ENCODE measurements at regions not wholly inside any gene's neighbourhood (a gene's known extent, or its start where the extent isn't known, plus 50 kb on each side); places are given as distances from the start of the nearest gene placed in this dataset.

DNA sequence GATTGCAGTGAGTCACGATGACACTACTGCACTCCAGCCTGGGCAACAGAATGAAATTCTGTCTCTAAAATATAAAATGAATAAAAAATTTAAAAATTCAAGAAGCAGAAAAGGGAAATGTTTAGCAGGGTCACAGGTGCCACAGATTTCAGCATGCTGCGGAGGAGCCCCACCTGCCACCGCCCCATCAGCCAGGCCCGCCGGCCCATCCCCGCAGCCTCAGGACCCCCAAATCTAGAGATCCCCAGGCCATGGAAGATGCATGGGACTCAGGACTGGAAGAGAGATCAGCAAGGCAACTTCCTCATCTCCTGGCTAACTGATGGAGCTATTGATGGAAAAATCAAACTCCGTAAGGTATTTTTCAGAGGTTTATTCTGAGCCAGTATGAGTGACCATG is 208.2 kb downstream of the UQCRFS1 start:
- no peak overlapping the region for H3K27ac ChIP-seq (replicated peaks)
- H3K4me3 ChIP-seq (replicated peaks; ENCODE audit: insufficient read depth, low read length), result no peak overlapping the region
- DNase-seq (ENCODE audit: low read depth in 1 of 2, low spot score in 1 of 2), result no peak
- H3K27me3 ChIP-seq (ENCODE audit: insufficient read depth, poor library complexity, severe bottlenecking), result no peaks in the 10 kb centered on the region
- TF ChIP-seq, protein P1, sequence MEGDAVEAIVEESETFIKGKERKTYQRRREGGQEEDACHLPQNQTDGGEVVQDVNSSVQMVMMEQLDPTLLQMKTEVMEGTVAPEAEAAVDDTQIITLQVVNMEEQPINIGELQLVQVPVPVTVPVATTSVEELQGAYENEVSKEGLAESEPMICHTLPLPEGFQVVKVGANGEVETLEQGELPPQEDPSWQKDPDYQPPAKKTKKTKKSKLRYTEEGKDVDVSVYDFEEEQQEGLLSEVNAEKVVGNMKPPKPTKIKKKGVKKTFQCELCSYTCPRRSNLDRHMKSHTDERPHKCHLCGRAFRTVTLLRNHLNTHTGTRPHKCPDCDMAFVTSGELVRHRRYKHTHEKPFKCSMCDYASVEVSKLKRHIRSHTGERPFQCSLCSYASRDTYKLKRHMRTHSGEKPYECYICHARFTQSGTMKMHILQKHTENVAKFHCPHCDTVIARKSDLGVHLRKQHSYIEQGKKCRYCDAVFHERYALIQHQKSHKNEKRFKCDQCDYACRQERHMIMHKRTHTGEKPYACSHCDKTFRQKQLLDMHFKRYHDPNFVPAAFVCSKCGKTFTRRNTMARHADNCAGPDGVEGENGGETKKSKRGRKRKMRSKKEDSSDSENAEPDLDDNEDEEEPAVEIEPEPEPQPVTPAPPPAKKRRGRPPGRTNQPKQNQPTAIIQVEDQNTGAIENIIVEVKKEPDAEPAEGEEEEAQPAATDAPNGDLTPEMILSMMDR (IDR thresholded peaks at IDR 0.05; ENCODE audit: insufficient read depth, low read length), result no peak

DNA sequence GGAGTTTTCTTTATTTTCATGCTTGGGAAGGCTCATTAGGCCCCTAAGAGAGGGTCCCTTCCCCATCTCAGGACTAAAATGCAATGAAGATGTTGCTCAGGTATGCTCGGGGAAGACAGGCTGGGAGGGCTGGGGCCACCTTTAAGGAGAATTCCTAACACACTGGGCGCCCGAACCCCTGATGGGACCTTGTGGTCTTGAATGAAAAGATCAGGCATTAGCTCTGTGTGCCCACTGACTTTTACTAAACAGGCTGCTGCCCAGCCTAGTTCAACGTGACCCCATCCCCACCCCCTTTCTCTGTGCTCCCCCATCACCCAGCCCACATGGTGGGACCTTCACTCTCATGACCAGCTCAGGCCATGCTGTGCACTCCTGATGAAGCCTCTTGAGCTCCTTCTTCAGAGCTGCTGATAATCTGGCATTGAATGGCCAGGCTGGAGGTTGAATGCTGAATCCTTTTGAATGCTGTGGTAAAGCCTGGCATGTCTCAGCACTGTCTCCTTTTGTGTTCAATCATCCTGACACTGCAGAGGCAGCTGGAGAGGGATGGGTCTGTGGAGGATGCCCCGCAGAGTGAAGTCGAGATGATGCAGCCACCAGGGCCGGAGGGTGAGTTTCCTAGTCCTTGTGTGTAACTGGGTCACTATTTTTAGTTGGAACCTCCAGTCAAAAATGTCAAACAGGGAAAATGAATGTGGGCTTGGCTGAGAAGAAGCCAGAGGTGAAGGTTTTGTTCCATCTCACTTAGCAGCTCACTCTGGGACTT is 209.1 kb downstream of the UQCRFS1 start:
- Histone ChIP-seq H3K27me3 (ENCODE audit: insufficient read depth, poor library complexity, severe bottlenecking) (no peaks in the 10 kb centered on the region), H3K4me3 (replicated peaks; ENCODE audit: insufficient read depth, low read length) (no peak overlapping the region), H3K27ac (replicated peaks) (no peak overlapping the region)
- TF ChIP-seq SPI1 (IDR thresholded peaks at IDR 0.05; ENCODE audit: borderline replicate concordance, low read depth) (no peak), POLR2AphosphoS5 (IDR thresholded peaks at IDR 0.05; ENCODE audit: low read depth) (no peak), GABPA (IDR thresholded peaks at IDR 0.05; ENCODE audit: low read depth) (no peak)
- TF ChIP-seq, protein P2, sequence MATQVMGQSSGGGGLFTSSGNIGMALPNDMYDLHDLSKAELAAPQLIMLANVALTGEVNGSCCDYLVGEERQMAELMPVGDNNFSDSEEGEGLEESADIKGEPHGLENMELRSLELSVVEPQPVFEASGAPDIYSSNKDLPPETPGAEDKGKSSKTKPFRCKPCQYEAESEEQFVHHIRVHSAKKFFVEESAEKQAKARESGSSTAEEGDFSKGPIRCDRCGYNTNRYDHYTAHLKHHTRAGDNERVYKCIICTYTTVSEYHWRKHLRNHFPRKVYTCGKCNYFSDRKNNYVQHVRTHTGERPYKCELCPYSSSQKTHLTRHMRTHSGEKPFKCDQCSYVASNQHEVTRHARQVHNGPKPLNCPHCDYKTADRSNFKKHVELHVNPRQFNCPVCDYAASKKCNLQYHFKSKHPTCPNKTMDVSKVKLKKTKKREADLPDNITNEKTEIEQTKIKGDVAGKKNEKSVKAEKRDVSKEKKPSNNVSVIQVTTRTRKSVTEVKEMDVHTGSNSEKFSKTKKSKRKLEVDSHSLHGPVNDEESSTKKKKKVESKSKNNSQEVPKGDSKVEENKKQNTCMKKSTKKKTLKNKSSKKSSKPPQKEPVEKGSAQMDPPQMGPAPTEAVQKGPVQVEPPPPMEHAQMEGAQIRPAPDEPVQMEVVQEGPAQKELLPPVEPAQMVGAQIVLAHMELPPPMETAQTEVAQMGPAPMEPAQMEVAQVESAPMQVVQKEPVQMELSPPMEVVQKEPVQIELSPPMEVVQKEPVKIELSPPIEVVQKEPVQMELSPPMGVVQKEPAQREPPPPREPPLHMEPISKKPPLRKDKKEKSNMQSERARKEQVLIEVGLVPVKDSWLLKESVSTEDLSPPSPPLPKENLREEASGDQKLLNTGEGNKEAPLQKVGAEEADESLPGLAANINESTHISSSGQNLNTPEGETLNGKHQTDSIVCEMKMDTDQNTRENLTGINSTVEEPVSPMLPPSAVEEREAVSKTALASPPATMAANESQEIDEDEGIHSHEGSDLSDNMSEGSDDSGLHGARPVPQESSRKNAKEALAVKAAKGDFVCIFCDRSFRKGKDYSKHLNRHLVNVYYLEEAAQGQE (IDR thresholded peaks at IDR 0.05; ENCODE audit: insufficient replicate concordance, low read depth), result no peak
- TF ChIP-seq, protein P1 (IDR thresholded peaks at IDR 0.05; ENCODE audit: insufficient read depth, low read length), result no peak
- no peak for DNase-seq (ENCODE audit: low read depth in 1 of 2, low spot score in 1 of 2)

DNA sequence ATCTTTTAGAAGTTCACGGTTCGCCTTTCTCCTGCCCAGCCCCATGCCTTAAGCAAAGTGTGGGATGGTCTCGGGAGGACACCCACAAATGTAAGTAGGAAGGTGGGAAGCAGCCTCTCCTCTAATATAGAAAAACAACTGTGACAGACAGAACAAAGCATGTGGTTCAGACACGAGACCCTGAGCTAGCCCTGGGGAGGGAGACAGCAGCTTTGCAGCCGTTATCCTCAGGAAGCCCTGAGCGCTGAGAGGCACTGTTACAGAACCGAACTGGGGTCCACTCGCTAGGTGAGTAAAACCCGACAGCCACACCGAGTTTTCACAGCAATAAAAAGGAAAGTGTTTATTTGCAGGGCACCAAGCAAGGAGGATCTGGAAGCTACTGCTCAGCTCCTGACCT is 210.6 kb downstream of the UQCRFS1 start:
- H3K4me3 ChIP-seq (replicated peaks; ENCODE audit: insufficient read depth, low read length), result no peak overlapping the region
- H3K27me3 ChIP-seq (ENCODE audit: insufficient read depth, poor library complexity, severe bottlenecking), result no peaks in the 10 kb centered on the region
- no peak overlapping the region for H3K27ac ChIP-seq (replicated peaks)
- DNase-seq (ENCODE audit: low read depth in 1 of 2, low spot score in 1 of 2), result no peak
- TF ChIP-seq, protein P2 (IDR thresholded peaks at IDR 0.05; ENCODE audit: insufficient replicate concordance, low read depth), result no peak
- TF ChIP-seq, protein P1 (IDR thresholded peaks at IDR 0.05; ENCODE audit: insufficient read depth, low read length), result no peak
- TF ChIP-seq SPI1 (IDR thresholded peaks at IDR 0.05; ENCODE audit: borderline replicate concordance, low read depth) (no peak), POLR2AphosphoS5 (IDR thresholded peaks at IDR 0.05; ENCODE audit: low read depth) (no peak), GABPA (IDR thresholded peaks at IDR 0.05; ENCODE audit: low read depth) (no peak)
